Right lobe of liver (tissue), 4 donors: ENCODE measurements at regions not wholly inside any gene's neighbourhood (a gene's known extent, or its start where the extent isn't known, plus 50 kb on each side); places are given as distances from the start of the nearest gene placed in this dataset.

Experiments
- POLR2A ChIP-seq: fragments of 450-650 bp; IDR thresholded peaks from one replicate; pipeline ENCODE4 v1.6.1; 2017; ENCODE audit warnings: antibody characterized with exemption, mild to moderate bottlenecking
- TF ChIP-seq, protein P1 (sequence below), 4 donors: fragments of 200-600 bp in 3 of 4; fragments of 450-650 bp in 1 of 4; IDR thresholded peaks; one replicate each; pipeline versions ENCODE4 v1.5.1 to v1.8.0; 2016 to 2022; ENCODE audit warnings: antibody characterized with exemption in 4 of 4, mild to moderate bottlenecking in 2 of 4
- donor health status: DM: no; HTN: no; CAD: no.
- donor health status: DM: no; HTN: no; CAD: no.
- donor health status: DM: no; HTN: yes; CAD: no.

DNA sequence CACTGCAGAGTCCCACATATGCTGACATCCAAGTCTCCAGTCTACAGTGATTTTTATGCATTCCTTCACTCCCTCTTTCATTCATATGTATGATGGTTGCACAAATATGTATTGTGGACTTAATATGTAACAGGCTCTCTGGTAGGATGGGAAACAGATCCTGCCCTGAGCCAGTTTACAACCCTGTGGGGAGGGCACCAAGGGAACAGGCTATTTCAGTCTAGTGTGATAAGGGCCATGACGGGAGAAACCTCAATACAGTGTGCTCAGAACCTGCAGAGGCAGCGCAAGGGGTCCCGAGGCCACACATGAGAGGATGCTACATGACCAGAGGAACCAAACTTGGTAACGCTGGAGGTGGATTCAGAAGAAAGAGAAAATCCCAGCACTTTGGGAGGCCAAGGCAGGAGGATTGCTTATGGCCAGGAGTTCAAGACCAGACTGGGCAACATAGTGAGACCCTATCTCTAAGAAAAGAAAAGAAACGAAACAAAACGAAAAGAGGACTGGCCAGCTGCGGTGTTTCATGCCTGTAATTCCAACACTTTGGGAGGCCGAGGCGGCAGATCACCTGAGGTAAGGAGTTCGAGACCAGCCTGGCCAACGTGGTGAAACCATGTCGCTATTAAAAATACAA is 249.8 kb upstream of the JARID2 start:
- TF ChIP-seq, protein P1, sequence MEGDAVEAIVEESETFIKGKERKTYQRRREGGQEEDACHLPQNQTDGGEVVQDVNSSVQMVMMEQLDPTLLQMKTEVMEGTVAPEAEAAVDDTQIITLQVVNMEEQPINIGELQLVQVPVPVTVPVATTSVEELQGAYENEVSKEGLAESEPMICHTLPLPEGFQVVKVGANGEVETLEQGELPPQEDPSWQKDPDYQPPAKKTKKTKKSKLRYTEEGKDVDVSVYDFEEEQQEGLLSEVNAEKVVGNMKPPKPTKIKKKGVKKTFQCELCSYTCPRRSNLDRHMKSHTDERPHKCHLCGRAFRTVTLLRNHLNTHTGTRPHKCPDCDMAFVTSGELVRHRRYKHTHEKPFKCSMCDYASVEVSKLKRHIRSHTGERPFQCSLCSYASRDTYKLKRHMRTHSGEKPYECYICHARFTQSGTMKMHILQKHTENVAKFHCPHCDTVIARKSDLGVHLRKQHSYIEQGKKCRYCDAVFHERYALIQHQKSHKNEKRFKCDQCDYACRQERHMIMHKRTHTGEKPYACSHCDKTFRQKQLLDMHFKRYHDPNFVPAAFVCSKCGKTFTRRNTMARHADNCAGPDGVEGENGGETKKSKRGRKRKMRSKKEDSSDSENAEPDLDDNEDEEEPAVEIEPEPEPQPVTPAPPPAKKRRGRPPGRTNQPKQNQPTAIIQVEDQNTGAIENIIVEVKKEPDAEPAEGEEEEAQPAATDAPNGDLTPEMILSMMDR (IDR thresholded peaks at IDR 0.05): no peak
- no peak for TF ChIP-seq POLR2A
